HCT116 (cell line): ENCODE measurements at regions not wholly inside any gene's neighbourhood (a gene's known extent, or its start where the extent isn't known, plus 50 kb on each side); places are given as distances from the start of the nearest gene placed in this dataset.

Source experiments
- ATAC-seq: fragments of 200-7000 bp; cut with Tn5 transposase; 2 replicates; pipeline ENCODE4 v1.9.1; 2020; ENCODE audit warnings: mild to moderate bottlenecking, moderate library complexity
- BruUV-seq: library from RNA; stranded (reverse); fragments of 400-500 nt; replicated peaks from 2 replicates; lab custom pipeline; 2021; lab: Mats Ljungman, UMichigan
- CTCF ChIA-PET: fragments of 300-600 bp; sonication (Branson Sonifier 250); formaldehyde crosslinking; loops from one replicate; lab custom pipeline; 2021; ENCODE audit warnings: antibody characterized with exemption; lab: Charles Lee
- POLR2A ChIA-PET: fragments of 300-600, 350-600 bp; sonication (Branson Sonifier 250); formaldehyde crosslinking; loops from one replicate; lab custom pipeline; 2021; ENCODE audit warnings: antibody characterized with exemption; lab: Charles Lee
- RAD21 ChIA-PET, 2 experiments: fragments of 300-600 bp; sonication (Branson Sonifier 250); formaldehyde crosslinking; loops; one replicate each; lab custom pipeline; 2023; ENCODE audit warnings: low total read pairs in 2 of 2; ENCODE audit not compliant: uncharacterized antibody in 2 of 2, unreplicated experiment in 2 of 2, low non-redundant PET in 1 of 2; lab: Charles Lee
- DNase-seq: peaks from one replicate; pipeline ENCODE4 v3.0.0-alpha.2; 2010; ENCODE audit warnings: low read depth, low spot score
- H2AFZ ChIP-seq: fragments of 200-600 bp; shearing (Covaris generic), sonication (generic); 2 replicates; pipeline ENCODE4 v1.6.1; 2017; ENCODE audit warnings: low read depth, mixed run types, mixed read lengths, antibody characterized with exemption, low read length; ENCODE audit not compliant: poor library complexity, severe bottlenecking
- H3K27ac ChIP-seq: 2 replicates; pipeline ENCODE4 v1.5.1; 2012; ENCODE audit warnings: low read depth, low read length
- H3K27me3 ChIP-seq: fragments of 200-600 bp; sonication (generic); 2 replicates; pipeline ENCODE4 v1.6.1; 2016; ENCODE audit warnings: mixed run types, low read length, mixed read lengths; ENCODE audit not compliant: insufficient read depth
- H3K36me3 ChIP-seq, 2 experiments: fragments of 200-500 bp in 1 of 2; fragments of 200-600 bp in 1 of 2; sonication (Bioruptor generic) in 1 of 2; sonication (generic) in 1 of 2; 2 replicates each; pipeline versions ENCODE4 v1.5.1 to v1.6.1; 2014 to 2016; ENCODE audit warnings: low read length in 2 of 2, inconsistent platforms in 1 of 2, mixed read lengths in 1 of 2, mixed run types in 1 of 2; ENCODE audit not compliant: insufficient read depth in 2 of 2, control insufficient read depth in 1 of 2
- H3K4me1 ChIP-seq, 2 experiments: fragments of 200-600 bp in 1 of 2; sonication (generic) in 1 of 2; 2 replicates each; pipeline versions ENCODE4 v1.5.1 to v1.6.1; 2012 to 2017; ENCODE audit warnings: low read length in 2 of 2, inconsistent platforms in 1 of 2, mild to moderate bottlenecking in 1 of 2, mixed read lengths in 1 of 2, mixed run types in 1 of 2, moderate library complexity in 1 of 2; ENCODE audit not compliant: insufficient read depth in 2 of 2, control insufficient read depth in 1 of 2
- H3K4me2 ChIP-seq: fragments of 200-600 bp; sonication (generic); 2 replicates; pipeline ENCODE4 v1.6.1; 2017; ENCODE audit warnings: mixed run types, low read length, mixed read lengths
- H3K4me3 ChIP-seq, 2 experiments: fragments of 200-600 bp in 1 of 2; sonication (generic) in 1 of 2; replicated peaks in 1 of 2; 2 replicates each; pipeline ENCODE4 v1.5.1; 2011 to 2016; ENCODE audit warnings: low read length in 2 of 2, control low read depth in 1 of 2, low read depth in 1 of 2, mild to moderate bottlenecking in 1 of 2, mixed read lengths in 1 of 2, mixed run types in 1 of 2
- H3K79me2 ChIP-seq: fragments of 200-600 bp; sonication (generic); 2 replicates; pipeline ENCODE4 v1.6.1; 2017; ENCODE audit warnings: mild to moderate bottlenecking, mixed run types, low read length, moderate library complexity, mixed read lengths; ENCODE audit not compliant: insufficient read depth
- H3K9ac ChIP-seq: fragments of 200-600 bp; sonication (generic); 2 replicates; pipeline ENCODE4 v1.6.1; 2016; ENCODE audit warnings: low read length, mixed read lengths
- H3K9me2 ChIP-seq: fragments of 200-600 bp; sonication (generic), shearing (Covaris generic); 2 replicates; pipeline ENCODE4 v1.6.1; 2017; ENCODE audit warnings: mixed run types, mild to moderate bottlenecking, moderate library complexity; ENCODE audit not compliant: insufficient read depth
- H3K9me3 ChIP-seq, 2 experiments: fragments of 200-500 bp in 1 of 2; fragments of 200-600 bp in 1 of 2; sonication (Bioruptor generic) in 1 of 2; sonication (generic) in 1 of 2; 2 replicates each; pipeline ENCODE4 v1.6.1; 2014 to 2017; ENCODE audit warnings: low read length in 2 of 2, mixed read lengths in 2 of 2, inconsistent platforms in 1 of 2, low read depth in 1 of 2, mild to moderate bottlenecking in 1 of 2, mixed run types in 1 of 2, moderate library complexity in 1 of 2; ENCODE audit not compliant: control insufficient read depth in 1 of 2, insufficient read depth in 1 of 2
- H4K20me1 ChIP-seq: fragments of 200-600 bp; sonication (generic), shearing (Covaris generic); 2 replicates; pipeline ENCODE4 v1.6.1; 2017; ENCODE audit warnings: mixed run types, mild to moderate bottlenecking, moderate library complexity; ENCODE audit not compliant: insufficient read depth
- CBX3 ChIP-seq: IDR thresholded peaks from 2 replicates; pipeline ENCODE4 v1.6.1; 2012; ENCODE audit warnings: low read depth
- EGR1 ChIP-seq: IDR thresholded peaks from 2 replicates; pipeline ENCODE4 v1.6.1; 2012; ENCODE audit warnings: low read depth
- ELF1 ChIP-seq: IDR thresholded peaks from 2 replicates; pipeline ENCODE4 v1.6.1; 2012; ENCODE audit warnings: low read depth, borderline replicate concordance
- FOSL1 ChIP-seq: IDR thresholded peaks from 2 replicates; pipeline ENCODE4 v1.6.1; 2012; ENCODE audit warnings: low read depth
- JUND ChIP-seq: IDR thresholded peaks from 2 replicates; pipeline ENCODE4 v1.6.1; 2012
- POLR2AphosphoS5 ChIP-seq: IDR thresholded peaks from 2 replicates; pipeline ENCODE4 v1.6.1; 2011; ENCODE audit warnings: mild to moderate bottlenecking, low read depth, low read length, moderate library complexity
- RAD21 ChIP-seq: IDR thresholded peaks from 2 replicates; pipeline ENCODE4 v1.6.1; 2012; ENCODE audit warnings: low read depth, mild to moderate bottlenecking
- SIN3A ChIP-seq: IDR thresholded peaks from 2 replicates; pipeline ENCODE4 v1.6.1; 2012; ENCODE audit warnings: low read depth
- SRF ChIP-seq: IDR thresholded peaks from 2 replicates; pipeline ENCODE4 v1.6.1; 2012; ENCODE audit warnings: low read depth
- TCF7L2 ChIP-seq: IDR thresholded peaks from 2 replicates; pipeline ENCODE4 v1.7.0; 2011; ENCODE audit warnings: borderline replicate concordance, inconsistent platforms; ENCODE audit not compliant: insufficient read depth, insufficient read length; ENCODE audit errors: extremely low read depth
- YY1 ChIP-seq: IDR thresholded peaks from 2 replicates; pipeline ENCODE4 v1.6.1; 2011; ENCODE audit warnings: low read length, low read depth, moderate library complexity, mild to moderate bottlenecking; ENCODE audit not compliant: insufficient replicate concordance; ENCODE audit errors: extremely low read depth
- intact Hi-C: fragments of 100-400 bp; cut with micrococcal nuclease; formaldehyde crosslinking; loops from 2 replicates; pipeline ENCODE4 v1.10.0; 2022
- TF ChIP-seq, protein P1 (sequence below): IDR thresholded peaks from 2 replicates; pipeline ENCODE4 v1.6.1; 2012; ENCODE audit warnings: low read depth
- TF ChIP-seq, protein P2 (sequence below): IDR thresholded peaks from 2 replicates; pipeline ENCODE4 v1.6.1; 2012
- TF ChIP-seq, protein P3 (sequence below): IDR thresholded peaks from 2 replicates; pipeline ENCODE4 v1.6.1; 2011; ENCODE audit warnings: mild to moderate bottlenecking, low read length, moderate library complexity; ENCODE audit not compliant: insufficient replicate concordance; ENCODE audit errors: extremely low read depth

DNA sequence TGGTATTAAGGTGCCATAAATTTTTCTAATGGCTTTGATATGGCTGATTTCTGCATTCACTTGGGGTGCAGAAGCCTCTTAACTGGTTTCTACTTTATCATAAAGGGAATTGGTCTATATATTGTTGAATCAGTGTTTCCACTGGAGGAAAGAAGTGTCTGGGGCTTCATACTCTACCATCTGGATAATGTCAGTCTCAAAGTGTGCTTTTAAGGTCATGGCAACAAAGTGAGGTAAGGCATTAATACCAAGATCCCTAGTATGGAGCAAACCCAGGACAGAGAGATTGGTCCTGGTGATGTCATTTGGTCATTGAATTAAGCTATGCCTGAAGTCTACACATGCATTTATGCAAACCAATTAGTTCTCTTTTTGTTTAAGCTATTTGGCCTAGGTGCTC, 309.9 kb downstream of the DUSP10 start:
- H2AFZ ChIP-seq, result no peak overlapping the region
- no peaks in the 10 kb centered on the region for H3K9me2 ChIP-seq
- H3K9ac ChIP-seq, result no peak overlapping the region
- peaks cover 0 to 9% of the 10 kb centered on the region in 2 experiments; a peak in 1 of 4 replicates for H3K4me1 ChIP-seq
- DNase-seq (no peak), ATAC-seq (no peak)
- no peak overlapping the region for H3K4me2 ChIP-seq
- CTCF ChIA-PET, result interaction anchor here (0.9 to 1.5 kb wide), 3 partner anchors 161 to 557 kb away, joined by 3 to 6 read pairs (median 3); no protein-coding TSS in a partner anchor
- TF ChIP-seq, protein P1, sequence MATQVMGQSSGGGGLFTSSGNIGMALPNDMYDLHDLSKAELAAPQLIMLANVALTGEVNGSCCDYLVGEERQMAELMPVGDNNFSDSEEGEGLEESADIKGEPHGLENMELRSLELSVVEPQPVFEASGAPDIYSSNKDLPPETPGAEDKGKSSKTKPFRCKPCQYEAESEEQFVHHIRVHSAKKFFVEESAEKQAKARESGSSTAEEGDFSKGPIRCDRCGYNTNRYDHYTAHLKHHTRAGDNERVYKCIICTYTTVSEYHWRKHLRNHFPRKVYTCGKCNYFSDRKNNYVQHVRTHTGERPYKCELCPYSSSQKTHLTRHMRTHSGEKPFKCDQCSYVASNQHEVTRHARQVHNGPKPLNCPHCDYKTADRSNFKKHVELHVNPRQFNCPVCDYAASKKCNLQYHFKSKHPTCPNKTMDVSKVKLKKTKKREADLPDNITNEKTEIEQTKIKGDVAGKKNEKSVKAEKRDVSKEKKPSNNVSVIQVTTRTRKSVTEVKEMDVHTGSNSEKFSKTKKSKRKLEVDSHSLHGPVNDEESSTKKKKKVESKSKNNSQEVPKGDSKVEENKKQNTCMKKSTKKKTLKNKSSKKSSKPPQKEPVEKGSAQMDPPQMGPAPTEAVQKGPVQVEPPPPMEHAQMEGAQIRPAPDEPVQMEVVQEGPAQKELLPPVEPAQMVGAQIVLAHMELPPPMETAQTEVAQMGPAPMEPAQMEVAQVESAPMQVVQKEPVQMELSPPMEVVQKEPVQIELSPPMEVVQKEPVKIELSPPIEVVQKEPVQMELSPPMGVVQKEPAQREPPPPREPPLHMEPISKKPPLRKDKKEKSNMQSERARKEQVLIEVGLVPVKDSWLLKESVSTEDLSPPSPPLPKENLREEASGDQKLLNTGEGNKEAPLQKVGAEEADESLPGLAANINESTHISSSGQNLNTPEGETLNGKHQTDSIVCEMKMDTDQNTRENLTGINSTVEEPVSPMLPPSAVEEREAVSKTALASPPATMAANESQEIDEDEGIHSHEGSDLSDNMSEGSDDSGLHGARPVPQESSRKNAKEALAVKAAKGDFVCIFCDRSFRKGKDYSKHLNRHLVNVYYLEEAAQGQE, result no peak
- TF ChIP-seq, protein P2, sequence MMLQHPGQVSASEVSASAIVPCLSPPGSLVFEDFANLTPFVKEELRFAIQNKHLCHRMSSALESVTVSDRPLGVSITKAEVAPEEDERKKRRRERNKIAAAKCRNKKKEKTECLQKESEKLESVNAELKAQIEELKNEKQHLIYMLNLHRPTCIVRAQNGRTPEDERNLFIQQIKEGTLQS, result no peak
- TF ChIP-seq CBX3, result no peak
- TF ChIP-seq SIN3A, result no peak
- TF ChIP-seq FOSL1, result no peak
- TF ChIP-seq POLR2AphosphoS5, result no peak
- no peak for TF ChIP-seq JUND
- TF ChIP-seq TCF7L2, result no peak
- TF ChIP-seq, protein P3, sequence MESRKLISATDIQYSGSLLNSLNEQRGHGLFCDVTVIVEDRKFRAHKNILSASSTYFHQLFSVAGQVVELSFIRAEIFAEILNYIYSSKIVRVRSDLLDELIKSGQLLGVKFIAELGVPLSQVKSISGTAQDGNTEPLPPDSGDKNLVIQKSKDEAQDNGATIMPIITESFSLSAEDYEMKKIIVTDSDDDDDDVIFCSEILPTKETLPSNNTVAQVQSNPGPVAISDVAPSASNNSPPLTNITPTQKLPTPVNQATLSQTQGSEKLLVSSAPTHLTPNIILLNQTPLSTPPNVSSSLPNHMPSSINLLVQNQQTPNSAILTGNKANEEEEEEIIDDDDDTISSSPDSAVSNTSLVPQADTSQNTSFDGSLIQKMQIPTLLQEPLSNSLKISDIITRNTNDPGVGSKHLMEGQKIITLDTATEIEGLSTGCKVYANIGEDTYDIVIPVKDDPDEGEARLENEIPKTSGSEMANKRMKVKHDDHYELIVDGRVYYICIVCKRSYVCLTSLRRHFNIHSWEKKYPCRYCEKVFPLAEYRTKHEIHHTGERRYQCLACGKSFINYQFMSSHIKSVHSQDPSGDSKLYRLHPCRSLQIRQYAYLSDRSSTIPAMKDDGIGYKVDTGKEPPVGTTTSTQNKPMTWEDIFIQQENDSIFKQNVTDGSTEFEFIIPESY, result no peak
- TF ChIP-seq EGR1, result no peak
- TF ChIP-seq ELF1, result no peak
- no peak for TF ChIP-seq YY1
- no peak for TF ChIP-seq SRF
- no peak for TF ChIP-seq RAD21
- H3K79me2 ChIP-seq, result no peaks in the 10 kb centered on the region
- intact Hi-C loops, result loop anchor here (10.0 kb wide), 1 partner anchor 527 kb away; no protein-coding TSS in a partner anchor
- no TSS peak for BruUV-seq
- RAD21 ChIA-PET, result no interaction called here
- no peak overlapping the region for H3K27ac ChIP-seq
- POLR2A ChIA-PET, result no interaction called here
- no peaks in the 10 kb centered on the region for H3K9me3 ChIP-seq
- no peaks in the 10 kb centered on the region for H3K36me3 ChIP-seq
- no peaks in the 10 kb centered on the region for H4K20me1 ChIP-seq
- no peak overlapping the region for H3K4me3 ChIP-seq
- H3K27me3 ChIP-seq, result no peaks in the 10 kb centered on the region
